Neural cell (in vitro differentiated cells): ENCODE measurements at regions not wholly inside any gene's neighbourhood (a gene's known extent, or its start where the extent isn't known, plus 50 kb on each side); places are given as distances from the start of the nearest gene placed in this dataset.

Experiments used
- H2AFZ ChIP-seq: fragments of 200-600, 300-800 bp; sonication (generic), shearing (Covaris generic); 2 replicates; pipeline ENCODE4 v1.6.0; 2014; ENCODE audit warnings: low read depth, mild to moderate bottlenecking, antibody characterized with exemption, low read length, moderate library complexity
- H3F3A ChIP-seq: fragments of 200-600 bp; shearing (Covaris generic); 2 replicates; pipeline ENCODE4 v1.6.1; 2016; ENCODE audit warnings: mild to moderate bottlenecking, moderate library complexity, mixed read lengths, antibody characterized with exemption, low read length; ENCODE audit not compliant: insufficient read depth, poor library complexity, severe bottlenecking
- H3K27ac ChIP-seq: fragments of 200-600, 300-800 bp; sonication (generic), shearing (Covaris generic); 2 replicates; pipeline ENCODE4 v1.5.1; 2014; ENCODE audit warnings: mild to moderate bottlenecking, low read length, moderate library complexity
- H3K27me3 ChIP-seq: fragments of 300-800, 200-600 bp; sonication (generic), shearing (Covaris generic); 2 replicates; pipeline ENCODE4 v1.6.0; 2014; ENCODE audit warnings: mild to moderate bottlenecking, low read depth, low read length, moderate library complexity; ENCODE audit not compliant: insufficient read depth
- H3K36me3 ChIP-seq: fragments of 300-800, 200-600 bp; sonication (generic), shearing (Covaris generic); 2 replicates; pipeline ENCODE4 v1.5.1; 2014; ENCODE audit warnings: mild to moderate bottlenecking, antibody characterized with exemption, low read length, moderate library complexity; ENCODE audit not compliant: insufficient read depth
- H3K4me2 ChIP-seq: fragments of 300-800, 200-600 bp; sonication (generic), shearing (Covaris generic); 2 replicates; pipeline ENCODE4 v1.6.0; 2014; ENCODE audit warnings: mild to moderate bottlenecking, low read length
- H3K4me3 ChIP-seq: fragments of 300-800, 200-600 bp; sonication (generic), shearing (Covaris generic); 2 replicates; pipeline ENCODE4 v1.5.1; 2014; ENCODE audit warnings: mild to moderate bottlenecking, low read length, moderate library complexity
- H3K79me2 ChIP-seq: fragments of 200-600 bp; shearing (Covaris generic); replicated peaks from 2 replicates; pipeline ENCODE4 v1.6.0; 2014; ENCODE audit warnings: mild to moderate bottlenecking, low read length, moderate library complexity; ENCODE audit not compliant: insufficient read depth
- H3K9ac ChIP-seq: fragments of 300-800, 200-600 bp; sonication (generic), shearing (Covaris generic); 2 replicates; pipeline ENCODE4 v1.6.1; 2016; ENCODE audit warnings: mild to moderate bottlenecking, low read length, mixed read lengths
- H3K9me2 ChIP-seq: fragments of 200-600 bp; shearing (Covaris generic); 2 replicates; pipeline ENCODE4 v1.6.1; 2016; ENCODE audit warnings: mild to moderate bottlenecking, low read length, mixed read lengths; ENCODE audit not compliant: insufficient read depth
- H3K9me3 ChIP-seq: fragments of 200-600, 300-800 bp; sonication (generic), shearing (Covaris generic); 2 replicates; pipeline ENCODE4 v1.6.1; 2016; ENCODE audit warnings: mild to moderate bottlenecking, mixed run types, low read length, moderate library complexity, mixed read lengths
- H4K20me1 ChIP-seq: fragments of 200-600 bp; shearing (Covaris generic); 2 replicates; pipeline ENCODE4 v1.6.1; 2016; ENCODE audit warnings: mild to moderate bottlenecking, mixed run types; ENCODE audit not compliant: insufficient read depth
- CTCF ChIP-seq: fragments of 450-650 bp; IDR thresholded peaks from 2 replicates; pipeline ENCODE4 v1.5.1; 2014; ENCODE audit warnings: antibody characterized with exemption, mild to moderate bottlenecking, moderate library complexity; ENCODE audit not compliant: poor library complexity, severe bottlenecking
- EP300 ChIP-seq: fragments of 450-650 bp; conservative IDR thresholded peaks from 2 replicates; pipeline ENCODE4 v1.6.1; 2014; ENCODE audit warnings: antibody characterized with exemption, mild to moderate bottlenecking, moderate library complexity; ENCODE audit not compliant: poor library complexity, severe bottlenecking
- EZH2 ChIP-seq: fragments of 200-600, 300-800 bp; shearing (Covaris generic), sonication (generic); IDR thresholded peaks from 2 replicates; pipeline ENCODE4 v1.6.1; 2014; ENCODE audit warnings: antibody characterized with exemption, low read length, borderline replicate concordance, mild to moderate bottlenecking; ENCODE audit not compliant: insufficient read depth, poor library complexity, severe bottlenecking
- MXI1 ChIP-seq: fragments of 450-650 bp; conservative IDR thresholded peaks from 2 replicates; pipeline ENCODE4 v1.6.1; 2014; ENCODE audit warnings: antibody characterized with exemption, mild to moderate bottlenecking; ENCODE audit not compliant: poor library complexity, severe bottlenecking
- POLR2AphosphoS5 ChIP-seq: IDR thresholded peaks from 2 replicates; pipeline ENCODE4 v1.6.1; 2012
- RAD21 ChIP-seq: fragments of 450-650 bp; conservative IDR thresholded peaks from 2 replicates; pipeline ENCODE4 v1.6.1; 2014; ENCODE audit warnings: antibody characterized with exemption, mild to moderate bottlenecking, moderate library complexity
- REST ChIP-seq: IDR thresholded peaks from 2 replicates; pipeline ENCODE4 v1.6.1; 2012; ENCODE audit warnings: borderline replicate concordance
- SMC3 ChIP-seq: fragments of 450-650 bp; conservative IDR thresholded peaks from 2 replicates; pipeline ENCODE4 v1.6.1; 2014; ENCODE audit warnings: antibody characterized with exemption, mild to moderate bottlenecking, moderate library complexity; ENCODE audit not compliant: poor library complexity
- TAF1 ChIP-seq: IDR thresholded peaks from 2 replicates; pipeline ENCODE4 v1.6.1; 2012; ENCODE audit warnings: low read depth

GRCh38 chr10:117609796-117610170 is 67.2 kb downstream of the EMX2 start:
- H3K9me2 ChIP-seq, result no peaks in the 10 kb centered on the region
- H4K20me1 ChIP-seq, result no peaks in the 10 kb centered on the region
- H3K4me2 ChIP-seq, result no peak overlapping the region
- no peaks in the 10 kb centered on the region for H3K9me3 ChIP-seq
- no peak overlapping the region for H2AFZ ChIP-seq
- no peak overlapping the region for H3K9ac ChIP-seq
- no peaks in the 10 kb centered on the region for H3K27me3 ChIP-seq
- no peaks in the 10 kb centered on the region for H3K36me3 ChIP-seq
- H3F3A ChIP-seq, result no peaks in the 10 kb centered on the region
- no peak overlapping the region for H3K27ac ChIP-seq
- H3K79me2 ChIP-seq, result no peaks in the 10 kb centered on the region
- TF ChIP-seq RAD21, result no peak
- TF ChIP-seq POLR2AphosphoS5, result no peak
- no peak for TF ChIP-seq EP300
- no peak for TF ChIP-seq EZH2
- no peak for TF ChIP-seq REST
- TF ChIP-seq TAF1, result no peak
- TF ChIP-seq CTCF, result no peak
- no peak overlapping the region for H3K4me3 ChIP-seq

GRCh38 chr10:117610321-117610720 is 67.8 kb downstream of the EMX2 start:
- H3K36me3 ChIP-seq, result no peaks in the 10 kb centered on the region
- H3K27ac ChIP-seq, result no peak overlapping the region
- H3K4me3 ChIP-seq, result no peak overlapping the region
- H2AFZ ChIP-seq, result no peak overlapping the region
- no peak overlapping the region for H3K9ac ChIP-seq
- H3K9me3 ChIP-seq, result no peaks in the 10 kb centered on the region
- H3K27me3 ChIP-seq, result no peaks in the 10 kb centered on the region
- H4K20me1 ChIP-seq, result no peaks in the 10 kb centered on the region
- no peak overlapping the region for H3K4me2 ChIP-seq
- no peaks in the 10 kb centered on the region for H3K79me2 ChIP-seq
- no peaks in the 10 kb centered on the region for H3K9me2 ChIP-seq
- TF ChIP-seq EP300, result no peak
- no peak for TF ChIP-seq SMC3
- no peak for TF ChIP-seq TAF1
- no peak for TF ChIP-seq MXI1
- TF ChIP-seq RAD21, result no peak
- no peak for TF ChIP-seq POLR2AphosphoS5
- no peak for TF ChIP-seq CTCF
- no peak for TF ChIP-seq REST
- TF ChIP-seq EZH2, result no peak
- no peaks in the 10 kb centered on the region for H3F3A ChIP-seq
